NOMO-1 treated with DMSO at 0.1 percent for 48 hours (cell line): ENCODE measurements at regions not wholly inside any gene's neighbourhood (a gene's known extent, or its start where the extent isn't known, plus 50 kb on each side); places are given as distances from the start of the nearest gene placed in this dataset.
"Not testable (repeated sequence)": the region's sequence is repeated elsewhere in the genome, so short reads cannot be mapped to it uniquely, and the experiment has no call there.

Experiments used
- DNase-seq: peaks from one replicate; lab custom pipeline; 2025; ENCODE audit not compliant: unreplicated experiment; lab: John Stamatoyannopoulos, UW

- DNase-seq: no peak
Measured at GRCh38 chr14:56996721-56997399, 186.6 kb upstream of the OTX2 start.

GRCh38 chr14:56995010-56995409, 184.7 kb upstream of the OTX2 start:
- no peak for DNase-seq

- DNase-seq: no peak
Measured at GRCh38 chr14:56992332-56992820, 182.1 kb upstream of the OTX2 start.

GRCh38 chr14:56990991-56991627, 180.8 kb upstream of the OTX2 start:
- DNase-seq: not testable (repeated sequence)

GRCh38 chr14:56989359-56989758, 179.1 kb upstream of the OTX2 start:
- DNase-seq: no peak

GRCh38 chr14:56979936-56980335, 169.7 kb upstream of the OTX2 start:
- DNase-seq: peak; percentile 92

- DNase-seq: peak; percentile 43
Measured at GRCh38 chr14:56976211-56976610, 165.9 kb upstream of the OTX2 start.

- no peak for DNase-seq
Measured at GRCh38 chr14:56975521-56975920, 165.2 kb upstream of the OTX2 start.

- DNase-seq: no peak
Measured at GRCh38 chr14:56972948-56973347, 162.7 kb upstream of the OTX2 start.

- DNase-seq: no peak
Measured at GRCh38 chr14:56964895-56965294, 154.6 kb upstream of the OTX2 start.

GRCh38 chr14:56963381-56963780, 153.1 kb upstream of the OTX2 start:
- peak; percentile 80 for DNase-seq

GRCh38 chr14:56962444-56963080, 152.3 kb upstream of the OTX2 start:
- DNase-seq: no peak

GRCh38 chr14:56959869-56960268, 149.6 kb upstream of the OTX2 start:
- peak; percentile 64 for DNase-seq

GRCh38 chr14:56959121-56959520, 148.8 kb upstream of the OTX2 start:
- no peak for DNase-seq

- no peak for DNase-seq
Measured at GRCh38 chr14:56956182-56956581, 145.9 kb upstream of the OTX2 start.

GRCh38 chr14:56955745-56956144, 145.5 kb upstream of the OTX2 start:
- DNase-seq: no peak

GRCh38 chr14:56953884-56954283, 143.6 kb upstream of the OTX2 start:
- DNase-seq: no peak

GRCh38 chr14:56952766-56953473, 142.6 kb upstream of the OTX2 start:
- no peak for DNase-seq

- no peak for DNase-seq
Measured at GRCh38 chr14:56949828-56950227, 139.5 kb upstream of the OTX2 start.

GRCh38 chr14:56945291-56945690, 135.0 kb upstream of the OTX2 start:
- DNase-seq: no peak

- DNase-seq: no peak
Measured at GRCh38 chr14:56944397-56944796, 134.1 kb upstream of the OTX2 start.

GRCh38 chr14:56933446-56933845, 123.2 kb upstream of the OTX2 start:
- DNase-seq: no peak
